OCI-LY1 (cell line): ENCODE measurements at regions not wholly inside any gene's neighbourhood (a gene's known extent, or its start where the extent isn't known, plus 50 kb on each side); places are given as distances from the start of the nearest gene placed in this dataset.

Source experiments
- H2AFZ ChIP-seq: fragments of 200-600 bp; sonication (generic), shearing (Covaris generic); 2 replicates; pipeline ENCODE4 v1.6.0; 2014; ENCODE audit warnings: antibody characterized with exemption, mild to moderate bottlenecking, low read length
- H3F3A ChIP-seq: fragments of 200-600 bp; sonication (generic), shearing (Covaris generic); 2 replicates; pipeline ENCODE4 v1.6.0; 2014; ENCODE audit warnings: mild to moderate bottlenecking, antibody characterized with exemption, low read length, moderate library complexity; ENCODE audit not compliant: insufficient read depth
- H3K27ac ChIP-seq: fragments of 200-600 bp; sonication (generic); 2 replicates; pipeline ENCODE4 v1.5.1; 2014; ENCODE audit warnings: low read length, mixed run types, mild to moderate bottlenecking, low read depth; ENCODE audit not compliant: poor library complexity, severe bottlenecking
- H3K27me3 ChIP-seq: fragments of 200-600 bp; sonication (generic); 2 replicates; pipeline ENCODE4 v1.6.0; 2014; ENCODE audit warnings: antibody characterized with exemption, mild to moderate bottlenecking, low read length, moderate library complexity; ENCODE audit not compliant: insufficient read depth
- H3K36me3 ChIP-seq: fragments of 200-600 bp; sonication (generic); 2 replicates; pipeline ENCODE4 v1.6.1; 2014; ENCODE audit warnings: mild to moderate bottlenecking, antibody characterized with exemption, low read length, moderate library complexity, mixed read lengths; ENCODE audit not compliant: insufficient read depth
- H3K4me1 ChIP-seq: fragments of 200-600 bp; sonication (generic); 2 replicates; pipeline ENCODE4 v1.5.1; 2014; ENCODE audit warnings: mild to moderate bottlenecking, low read length, moderate library complexity; ENCODE audit not compliant: insufficient read depth, severe bottlenecking
- H3K4me2 ChIP-seq: fragments of 200-600 bp; sonication (generic), shearing (Covaris generic); 2 replicates; pipeline ENCODE4 v1.6.1; 2014; ENCODE audit warnings: low read length
- H3K4me3 ChIP-seq: fragments of 200-600 bp; sonication (generic); 2 replicates; pipeline ENCODE4 v1.5.1; 2014; ENCODE audit warnings: low read length, low read depth, mild to moderate bottlenecking, mixed read lengths; ENCODE audit not compliant: poor library complexity, severe bottlenecking
- H3K79me2 ChIP-seq: fragments of 200-600 bp; shearing (Covaris generic); 2 replicates; pipeline ENCODE4 v1.6.1; 2016; ENCODE audit warnings: mixed run types, low read length, mixed read lengths; ENCODE audit not compliant: insufficient read depth
- H3K9ac ChIP-seq: fragments of 200-600 bp; sonication (generic), shearing (Covaris generic); 2 replicates; pipeline ENCODE4 v1.6.1; 2014; ENCODE audit warnings: mild to moderate bottlenecking, low read length, mixed read lengths
- H3K9me2 ChIP-seq: fragments of 200-600 bp; sonication (generic), shearing (Covaris generic); 2 replicates; pipeline ENCODE4 v1.6.1; 2014; ENCODE audit warnings: low read depth, mild to moderate bottlenecking, low read length, mixed read lengths
- H3K9me3 ChIP-seq: fragments of 200-600 bp; shearing (Covaris generic); 2 replicates; pipeline ENCODE4 v1.6.1; 2014; ENCODE audit warnings: low read length, mixed read lengths
- H4K20me1 ChIP-seq: fragments of 200-600 bp; sonication (generic), shearing (Covaris generic); 2 replicates; pipeline ENCODE4 v1.6.0; 2016; ENCODE audit warnings: mild to moderate bottlenecking, low read length; ENCODE audit not compliant: insufficient read depth
- EZH2 ChIP-seq: fragments of 200-600 bp; sonication (generic), shearing (Covaris generic); IDR thresholded peaks from 2 replicates; pipeline ENCODE4 v1.8.0; 2017; ENCODE audit warnings: borderline replicate concordance, mixed run types, mild to moderate bottlenecking, antibody characterized with exemption, low read length, moderate library complexity, mixed read lengths
- TF ChIP-seq, protein P1 (sequence below): fragments of 200-600 bp; sonication (generic), shearing (Covaris generic); IDR thresholded peaks from 2 replicates; pipeline ENCODE4 v1.5.1; 2017; ENCODE audit warnings: mild to moderate bottlenecking, antibody characterized with exemption, low read length, moderate library complexity, mixed read lengths

DNA sequence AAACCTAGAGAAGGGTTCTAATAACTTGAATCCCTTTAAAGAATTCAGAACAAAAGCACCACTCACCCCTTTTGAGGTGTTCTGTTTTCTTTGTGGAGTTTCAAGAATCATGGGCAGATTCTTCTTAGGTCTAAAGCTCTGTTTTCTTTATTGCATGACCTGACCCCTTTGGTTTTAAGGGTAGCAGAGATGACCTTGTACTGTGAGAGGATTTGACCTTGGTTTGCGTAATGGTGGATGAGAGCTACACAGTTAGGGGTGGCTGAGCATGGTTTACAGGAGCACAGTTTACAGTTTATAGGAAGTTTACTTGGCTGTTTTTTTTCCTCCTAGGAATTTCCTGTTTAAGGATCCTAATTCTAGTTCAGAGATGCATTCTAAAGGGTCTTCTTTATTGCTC, 1095.6 kb upstream of the NRXN1 start:
- H3K36me3 ChIP-seq, result no peaks in the 10 kb centered on the region
- H3K9ac ChIP-seq, result no peak overlapping the region
- no peak overlapping the region for H2AFZ ChIP-seq
- H3K9me3 ChIP-seq, result no peaks in the 10 kb centered on the region
- no peak overlapping the region for H3K4me2 ChIP-seq
- TF ChIP-seq, protein P1, sequence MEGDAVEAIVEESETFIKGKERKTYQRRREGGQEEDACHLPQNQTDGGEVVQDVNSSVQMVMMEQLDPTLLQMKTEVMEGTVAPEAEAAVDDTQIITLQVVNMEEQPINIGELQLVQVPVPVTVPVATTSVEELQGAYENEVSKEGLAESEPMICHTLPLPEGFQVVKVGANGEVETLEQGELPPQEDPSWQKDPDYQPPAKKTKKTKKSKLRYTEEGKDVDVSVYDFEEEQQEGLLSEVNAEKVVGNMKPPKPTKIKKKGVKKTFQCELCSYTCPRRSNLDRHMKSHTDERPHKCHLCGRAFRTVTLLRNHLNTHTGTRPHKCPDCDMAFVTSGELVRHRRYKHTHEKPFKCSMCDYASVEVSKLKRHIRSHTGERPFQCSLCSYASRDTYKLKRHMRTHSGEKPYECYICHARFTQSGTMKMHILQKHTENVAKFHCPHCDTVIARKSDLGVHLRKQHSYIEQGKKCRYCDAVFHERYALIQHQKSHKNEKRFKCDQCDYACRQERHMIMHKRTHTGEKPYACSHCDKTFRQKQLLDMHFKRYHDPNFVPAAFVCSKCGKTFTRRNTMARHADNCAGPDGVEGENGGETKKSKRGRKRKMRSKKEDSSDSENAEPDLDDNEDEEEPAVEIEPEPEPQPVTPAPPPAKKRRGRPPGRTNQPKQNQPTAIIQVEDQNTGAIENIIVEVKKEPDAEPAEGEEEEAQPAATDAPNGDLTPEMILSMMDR, result no peak
- no peak for TF ChIP-seq EZH2
- no peaks in the 10 kb centered on the region for H4K20me1 ChIP-seq
- no peaks in the 10 kb centered on the region for H3K4me1 ChIP-seq
- H3F3A ChIP-seq, result no peaks in the 10 kb centered on the region
- H3K27ac ChIP-seq, result no peak overlapping the region
- H3K79me2 ChIP-seq, result no peaks in the 10 kb centered on the region
- H3K27me3 ChIP-seq, result no peaks in the 10 kb centered on the region
- no peak overlapping the region for H3K4me3 ChIP-seq
- H3K9me2 ChIP-seq, result no peaks in the 10 kb centered on the region

DNA sequence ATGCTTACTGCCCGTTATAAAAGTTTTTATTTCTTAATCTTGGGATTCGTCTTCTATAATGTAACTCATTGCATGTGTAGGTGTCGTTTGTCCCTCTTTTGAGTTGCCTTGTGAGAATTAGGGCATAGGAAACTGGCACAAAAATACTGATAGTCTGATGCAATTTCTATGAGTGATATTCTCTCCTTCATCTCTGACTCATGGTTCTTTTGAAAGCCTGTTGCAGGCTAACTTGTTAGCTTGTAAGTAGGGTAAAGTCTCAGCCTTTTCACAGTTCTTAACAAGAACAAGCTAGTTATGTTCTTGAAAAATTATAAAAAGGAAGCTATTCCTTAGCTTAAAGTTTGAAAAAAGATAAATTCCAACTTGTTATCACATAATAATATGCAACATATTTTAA, 1085.4 kb upstream of the NRXN1 start:
- no peaks in the 10 kb centered on the region for H3K27me3 ChIP-seq
- no peaks in the 10 kb centered on the region for H3F3A ChIP-seq
- TF ChIP-seq EZH2, result no peak
- TF ChIP-seq, protein P1, result no peak
- H4K20me1 ChIP-seq, result no peaks in the 10 kb centered on the region
- H3K4me2 ChIP-seq, result no peak overlapping the region
- no peak overlapping the region for H3K4me3 ChIP-seq
- H3K36me3 ChIP-seq, result no peaks in the 10 kb centered on the region
- H3K9me3 ChIP-seq, result no peaks in the 10 kb centered on the region
- no peaks in the 10 kb centered on the region for H3K9me2 ChIP-seq
- H3K4me1 ChIP-seq, result no peaks in the 10 kb centered on the region
- no peak overlapping the region for H3K9ac ChIP-seq
- H3K27ac ChIP-seq, result no peak overlapping the region
- no peaks in the 10 kb centered on the region for H3K79me2 ChIP-seq
- H2AFZ ChIP-seq, result no peak overlapping the region

DNA sequence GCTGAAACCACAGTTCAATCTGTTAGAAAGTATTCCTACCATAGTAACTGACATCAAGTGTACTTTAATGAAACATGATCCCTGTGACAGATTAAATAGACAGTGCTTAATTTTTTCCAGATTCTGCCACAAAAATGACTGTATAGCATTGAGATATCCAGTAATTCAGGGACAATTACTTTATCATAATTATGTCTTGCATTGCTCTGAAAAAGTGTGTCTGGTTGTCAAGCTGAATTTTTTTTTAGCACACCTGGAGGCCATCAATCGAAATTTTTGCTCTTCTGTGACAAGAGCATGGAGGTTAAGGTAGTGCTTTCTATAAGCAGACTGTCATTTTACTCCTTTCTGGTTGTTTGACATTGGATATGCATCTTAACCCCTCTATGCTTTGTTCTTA, 1083.8 kb upstream of the NRXN1 start:
- TF ChIP-seq, protein P1, result no peak
- no peak for TF ChIP-seq EZH2
- Histone ChIP-seq H3K27me3 (no peaks in the 10 kb centered on the region), H4K20me1 (no peaks in the 10 kb centered on the region), H3K9me2 (no peaks in the 10 kb centered on the region), H3K4me2 (no peak overlapping the region), H3K79me2 (no peaks in the 10 kb centered on the region), H3K27ac (no peak overlapping the region), H3K9ac (no peak overlapping the region), H3K4me3 (no peak overlapping the region), H2AFZ (no peak overlapping the region), H3K9me3 (no peaks in the 10 kb centered on the region), H3K36me3 (no peaks in the 10 kb centered on the region), H3F3A (no peaks in the 10 kb centered on the region), H3K4me1 (no peaks in the 10 kb centered on the region)
